ENCODE measurements at regions not wholly inside any gene's neighbourhood (a gene's known extent, or its start where the extent isn't known, plus 50 kb on each side); places are given as distances from the start of the nearest gene placed in this dataset.

- DNase-seq, result no peak
Observed at GRCh38 chr2:235265348-235265965, 228.4 kb upstream of the AGAP1 start.

GRCh38 chr2:235267251-235267650 lies 226.6 kb upstream of the AGAP1 start:
- no peak for DNase-seq

- DNase-seq, result no peak
Observed at GRCh38 chr2:235268535-235268934, 225.3 kb upstream of the AGAP1 start.

GRCh38 chr2:235270291-235270690 lies 223.6 kb upstream of the AGAP1 start:
- no peak for DNase-seq

GRCh38 chr2:235270956-235271355 lies 222.9 kb upstream of the AGAP1 start:
- DNase-seq, result no peak

- no peak for DNase-seq
Observed at GRCh38 chr2:235271936-235272335, 221.9 kb upstream of the AGAP1 start.

GRCh38 chr2:235274023-235274422 lies 219.8 kb upstream of the AGAP1 start:
- DNase-seq, result no peak

GRCh38 chr2:235277485-235277884 lies 216.4 kb upstream of the AGAP1 start:
- DNase-seq, result no peak

- DNase-seq, result no peak
Observed at GRCh38 chr2:235278771-235279355, 215.0 kb upstream of the AGAP1 start.

GRCh38 chr2:235279965-235280364 lies 213.9 kb upstream of the AGAP1 start:
- no peak for DNase-seq

- no peak for DNase-seq
Observed at GRCh38 chr2:235283246-235283645, 210.6 kb upstream of the AGAP1 start.

- DNase-seq, result no peak
Observed at GRCh38 chr2:235286622-235287374, 207.0 kb upstream of the AGAP1 start.

GRCh38 chr2:235287375-235287733 lies 206.5 kb upstream of the AGAP1 start:
- DNase-seq, result no peak

GRCh38 chr2:235291461-235291860 lies 202.4 kb upstream of the AGAP1 start:
- DNase-seq, result no peak

GRCh38 chr2:235293061-235293460 lies 200.8 kb upstream of the AGAP1 start:
- DNase-seq, result no peak

GRCh38 chr2:235295831-235296230 lies 198.0 kb upstream of the AGAP1 start:
- no peak for DNase-seq

- DNase-seq, result no peak
Observed at GRCh38 chr2:235300368-235301201, 193.3 kb upstream of the AGAP1 start.

GRCh38 chr2:235301202-235302076 lies 192.4 kb upstream of the AGAP1 start:
- DNase-seq, result no peak

- no peak for DNase-seq
Observed at GRCh38 chr2:235302263-235302662, 191.6 kb upstream of the AGAP1 start.

- no peak for DNase-seq
Observed at GRCh38 chr2:235303499-235304291, 190.1 kb upstream of the AGAP1 start.

- no peak for DNase-seq
Observed at GRCh38 chr2:235305678-235306077, 188.2 kb upstream of the AGAP1 start.

GRCh38 chr2:235311044-235311443 lies 182.8 kb upstream of the AGAP1 start:
- DNase-seq, result no peak

Measured in 8988T (cell line).